HG02678 (cell line): ENCODE measurements at regions not wholly inside any gene's neighbourhood (a gene's known extent, or its start where the extent isn't known, plus 50 kb on each side); places are given as distances from the start of the nearest gene placed in this dataset.

Experiments
- ATAC-seq: cut with Tn5 transposase; IDR thresholded peaks from one replicate; pipeline ENCODE4 v1.9.1; 2021; ENCODE audit warnings: mild to moderate bottlenecking, moderate library complexity; ENCODE audit not compliant: unreplicated experiment

- ATAC-seq: no peak
Measured at GRCh38 chr12:91432089-91432488, 249.5 kb upstream of the DCN start.

GRCh38 chr12:91424506-91424905 is 241.9 kb upstream of the DCN start:
- ATAC-seq: no peak

GRCh38 chr12:91423693-91424050 is 241.1 kb upstream of the DCN start:
- ATAC-seq: no peak

GRCh38 chr12:91422811-91423692 is 240.4 kb upstream of the DCN start:
- ATAC-seq: no peak

- no peak for ATAC-seq
Measured at GRCh38 chr12:91422127-91422526, 239.5 kb upstream of the DCN start.

- ATAC-seq: no peak
Measured at GRCh38 chr12:91419809-91420208, 237.2 kb upstream of the DCN start.

- ATAC-seq: no peak
Measured at GRCh38 chr12:91418221-91419090, 235.8 kb upstream of the DCN start.

GRCh38 chr12:91417650-91418049 is 235.0 kb upstream of the DCN start:
- ATAC-seq: no peak

- no peak for ATAC-seq
Measured at GRCh38 chr12:91414636-91415035, 232.0 kb upstream of the DCN start.

GRCh38 chr12:91413581-91414546 is 231.2 kb upstream of the DCN start:
- ATAC-seq: no peak

GRCh38 chr12:91406920-91407341 is 224.3 kb upstream of the DCN start:
- ATAC-seq: peak; percentile 68

- ATAC-seq: no peak
Measured at GRCh38 chr12:91404441-91404840, 221.8 kb upstream of the DCN start.

GRCh38 chr12:91401190-91401589 is 218.6 kb upstream of the DCN start:
- no peak for ATAC-seq

- ATAC-seq: no peak
Measured at GRCh38 chr12:91400271-91400670, 217.7 kb upstream of the DCN start.

- no peak for ATAC-seq
Measured at GRCh38 chr12:91397866-91398532, 215.4 kb upstream of the DCN start.

- no peak for ATAC-seq
Measured at GRCh38 chr12:91396293-91396692, 213.7 kb upstream of the DCN start.

- ATAC-seq: no peak
Measured at GRCh38 chr12:91395628-91396135, 213.1 kb upstream of the DCN start.

- ATAC-seq: no peak
Measured at GRCh38 chr12:91394903-91395302, 212.3 kb upstream of the DCN start.

GRCh38 chr12:91388573-91388972 is 206.0 kb upstream of the DCN start:
- no peak for ATAC-seq
